Natural killer cell (primary cell): ENCODE measurements at regions not wholly inside any gene's neighbourhood (a gene's known extent, or its start where the extent isn't known, plus 50 kb on each side); places are given as distances from the start of the nearest gene placed in this dataset.

Source experiments
- ATAC-seq, 3 donors: fragments of 150-1000 bp in 2 of 3; fragments of 200-7000 bp in 1 of 3; cut with Tn5 transposase; 1 replicate in 1 of 3; 2 replicates in 2 of 3; pipeline ENCODE4 v1.10.0; 2021; ENCODE audit warnings: mild to moderate bottlenecking in 2 of 3, moderate library complexity in 2 of 3
- DNase-seq, 2 donors: peaks; one replicate each; pipeline versions ENCODE4 v3.0.0 to v3.0.0-alpha.2; 2013 to 2021; ENCODE audit warnings: mixed read lengths in 1 of 2
- H3K27ac ChIP-seq: one replicate; pipeline ENCODE4 v1.5.1; 2013; ENCODE audit warnings: mild to moderate bottlenecking, low read length
- H3K27me3 ChIP-seq: one replicate; pipeline ENCODE4 v1.6.1; 2013; ENCODE audit warnings: low read length; ENCODE audit not compliant: control insufficient read depth, insufficient read depth
- H3K36me3 ChIP-seq: one replicate; pipeline ENCODE4 v1.6.1; 2013; ENCODE audit warnings: low read length; ENCODE audit not compliant: control insufficient read depth, insufficient read depth
- H3K4me1 ChIP-seq: one replicate; pipeline ENCODE4 v1.6.1; 2013; ENCODE audit warnings: low read length; ENCODE audit not compliant: control insufficient read depth, insufficient read depth
- H3K4me3 ChIP-seq: one replicate; pipeline ENCODE4 v1.5.1; 2013; ENCODE audit warnings: low read length
- H3K9me3 ChIP-seq: one replicate; pipeline ENCODE4 v1.6.1; 2013; ENCODE audit warnings: low read length; ENCODE audit not compliant: control insufficient read depth, insufficient read depth
- H3K27ac Mint-ChIP-seq, 2 donors: one replicate each; pipeline ENCODE4 v1.8.0; 2022; ENCODE audit warnings: mild to moderate bottlenecking in 2 of 2, mixed read lengths in 2 of 2, moderate library complexity in 1 of 2
- H3K27me3 Mint-ChIP-seq, 2 donors: one replicate each; pipeline ENCODE4 v1.8.0; 2022; ENCODE audit warnings: low read depth in 2 of 2, mixed read lengths in 2 of 2
- H3K36me3 Mint-ChIP-seq: one replicate; pipeline ENCODE4 v1.8.0; 2022; ENCODE audit warnings: mixed read lengths
- H3K4me1 Mint-ChIP-seq, 2 donors: one replicate each; pipeline ENCODE4 v1.8.0; 2022; ENCODE audit warnings: mixed read lengths in 2 of 2
- H3K4me3 Mint-ChIP-seq: one replicate; pipeline ENCODE4 v1.8.0; 2022; ENCODE audit warnings: mild to moderate bottlenecking, moderate library complexity, mixed read lengths
- H3K9me3 Mint-ChIP-seq, 2 donors: one replicate each; pipeline ENCODE4 v1.8.0; 2022; ENCODE audit warnings: mixed read lengths in 2 of 2
- CTCF ChIP-seq: fragments of 200-600 bp; IDR thresholded peaks from one replicate; pipeline ENCODE4 v1.8.0; 2022; ENCODE audit warnings: antibody characterized with exemption
- WGBS: methylation state at CpG from one replicate; pipeline ENCODE4 v1.1.7; 2013; ENCODE audit warnings: missing lambda C conversion rate; ENCODE audit not compliant: insufficient coverage; 5-methylcytosine and 5-hydroxymethylcytosine counted together
- intact Hi-C: fragments of 100-400 bp; cut with micrococcal nuclease; formaldehyde crosslinking; loops from one replicate; pipeline ENCODE4 v1.14.2; 2022

- Histone ChIP-seq H3K9me3 (no peaks in the 10 kb centered on the region), H3K36me3 (no peaks in the 10 kb centered on the region), H3K4me1 (no peaks in the 10 kb centered on the region), H3K27ac (no peak overlapping the region), H3K4me3 (no peak overlapping the region), H3K27me3 (no peaks in the 10 kb centered on the region)
- no peaks in the 10 kb centered on the region for H3K27me3 Mint-ChIP-seq
- WGBS = 83% methylated on average over 4 of the region's 5 CpGs
- ATAC-seq (no peak), DNase-seq (no peak)
- H3K27ac Mint-ChIP-seq = no peak overlapping the region
- H3K4me3 Mint-ChIP-seq = no peak overlapping the region
- no peaks in the 10 kb centered on the region for H3K4me1 Mint-ChIP-seq
- no peak for TF ChIP-seq CTCF
- no peaks in the 10 kb centered on the region for H3K36me3 Mint-ChIP-seq
- intact Hi-C loops = no loop called here
- H3K9me3 Mint-ChIP-seq = peaks cover 10 to 12% of the 10 kb centered on the region in 2 donors
Measured at GRCh38 chr18:68418881-68419280, 296.0 kb downstream of the TMX3 start.

GRCh38 chr18:68418226-68418868, 296.6 kb downstream of the TMX3 start:
- no peak for ATAC-seq
- H3K27me3 Mint-ChIP-seq = no peaks in the 10 kb centered on the region

GRCh38 chr18:68417826-68418225, 297.1 kb downstream of the TMX3 start:
- Mint-ChIP-seq H3K4me1 (no peaks in the 10 kb centered on the region), H3K27ac (no peak overlapping the region), H3K4me3 (no peak overlapping the region), H3K36me3 (no peaks in the 10 kb centered on the region), H3K9me3 (peaks cover 8 to 12% of the 10 kb centered on the region in 2 donors), H3K27me3 (no peaks in the 10 kb centered on the region)
- Histone ChIP-seq H3K4me1 (no peaks in the 10 kb centered on the region), H3K9me3 (no peaks in the 10 kb centered on the region), H3K27me3 (no peaks in the 10 kb centered on the region), H3K4me3 (no peak overlapping the region), H3K36me3 (no peaks in the 10 kb centered on the region), H3K27ac (no peak overlapping the region)
- TF ChIP-seq CTCF = no peak
- WGBS = 91% methylated on average over 3 of the region's 3 CpGs
- ATAC-seq (no peak), DNase-seq (no peak)
- intact Hi-C loops = no loop called here

More at GRCh38 chr18:68418226-68418868, 296.6 kb downstream of the TMX3 start:
- intact Hi-C loops = no loop called here
- H3K4me1 Mint-ChIP-seq = no peaks in the 10 kb centered on the region
- H3K4me3 Mint-ChIP-seq = no peak overlapping the region
- no peak overlapping the region for H3K27ac Mint-ChIP-seq
- Histone ChIP-seq H3K36me3 (no peaks in the 10 kb centered on the region), H3K4me1 (no peaks in the 10 kb centered on the region), H3K27me3 (no peaks in the 10 kb centered on the region), H3K9me3 (no peaks in the 10 kb centered on the region), H3K4me3 (no peak overlapping the region), H3K27ac (no peak overlapping the region)
- peaks cover 10 to 12% of the 10 kb centered on the region in 2 donors for H3K9me3 Mint-ChIP-seq
- no peaks in the 10 kb centered on the region for H3K36me3 Mint-ChIP-seq
- TF ChIP-seq CTCF = no peak
- WGBS = 86% methylated on average over 6 of the region's 11 CpGs
- DNase-seq = no peak
